GM19025 (cell line): ENCODE measurements at regions not wholly inside any gene's neighbourhood (a gene's known extent, or its start where the extent isn't known, plus 50 kb on each side); places are given as distances from the start of the nearest gene placed in this dataset.

Experiments
- ATAC-seq: cut with Tn5 transposase; IDR thresholded peaks from one replicate; pipeline ENCODE4 v1.9.1; 2021; ENCODE audit warnings: mild to moderate bottlenecking, low read depth, moderate library complexity; ENCODE audit not compliant: unreplicated experiment

GRCh38 chr13:53143757-53144339 lies 115.2 kb downstream of the OLFM4 start:
- no peak for ATAC-seq

GRCh38 chr13:53144826-53145225 lies 116.2 kb downstream of the OLFM4 start:
- ATAC-seq, result no peak

- ATAC-seq, result no peak
Observed at GRCh38 chr13:53150568-53150967, 122.0 kb downstream of the OLFM4 start.

GRCh38 chr13:53151336-53152056 lies 122.9 kb downstream of the OLFM4 start:
- ATAC-seq, result peak; percentile 96

GRCh38 chr13:53152057-53152421 lies 123.4 kb downstream of the OLFM4 start:
- no peak for ATAC-seq

GRCh38 chr13:53158201-53158600 lies 129.6 kb downstream of the OLFM4 start:
- no peak for ATAC-seq

GRCh38 chr13:53159431-53159830 lies 130.8 kb downstream of the OLFM4 start:
- ATAC-seq, result no peak

GRCh38 chr13:53160211-53160610 lies 131.6 kb downstream of the OLFM4 start:
- ATAC-seq, result no peak

- no peak for ATAC-seq
Observed at GRCh38 chr13:53161251-53161650, 132.6 kb downstream of the OLFM4 start.

GRCh38 chr13:53165261-53165660 lies 136.6 kb downstream of the OLFM4 start:
- ATAC-seq, result no peak

GRCh38 chr13:53167561-53167960 lies 138.9 kb downstream of the OLFM4 start:
- no peak for ATAC-seq

GRCh38 chr13:53170910-53171309 lies 142.3 kb downstream of the OLFM4 start:
- no peak for ATAC-seq

GRCh38 chr13:53174545-53174944 lies 145.9 kb downstream of the OLFM4 start:
- no peak for ATAC-seq

- ATAC-seq, result no peak
Observed at GRCh38 chr13:53180684-53181083, 152.1 kb downstream of the OLFM4 start.

- no peak for ATAC-seq
Observed at GRCh38 chr13:53182724-53183123, 154.1 kb downstream of the OLFM4 start.

GRCh38 chr13:53188120-53188519 lies 159.5 kb downstream of the OLFM4 start:
- no peak for ATAC-seq

- no peak for ATAC-seq
Observed at GRCh38 chr13:53189162-53189561, 160.5 kb downstream of the OLFM4 start.

GRCh38 chr13:53191091-53191490 lies 162.5 kb downstream of the OLFM4 start:
- ATAC-seq, result no peak

- ATAC-seq, result no peak
Observed at GRCh38 chr13:53197424-53197823, 168.8 kb downstream of the OLFM4 start.

GRCh38 chr13:53198017-53198416 lies 169.4 kb downstream of the OLFM4 start:
- ATAC-seq, result no peak

GRCh38 chr13:53198736-53199135 lies 170.1 kb downstream of the OLFM4 start:
- no peak for ATAC-seq

- no peak for ATAC-seq
Observed at GRCh38 chr13:53200075-53200474, 171.5 kb downstream of the OLFM4 start.
